NCI-H226 (cell line): ENCODE measurements at regions not wholly inside any gene's neighbourhood (a gene's known extent, or its start where the extent isn't known, plus 50 kb on each side); places are given as distances from the start of the nearest gene placed in this dataset.
"Not testable (repeated sequence)": the region's sequence is repeated elsewhere in the genome, so short reads cannot be mapped to it uniquely, and the experiment has no call there.

ENCODE experiments used
- DNase-seq: peaks from one replicate; pipeline ENCODE4 v3.0.0-alpha.2; 2015

- DNase-seq = no peak
Measured at GRCh38 chr6:104486035-104486434, 373.7 kb downstream of the HACE1 start.

DNA sequence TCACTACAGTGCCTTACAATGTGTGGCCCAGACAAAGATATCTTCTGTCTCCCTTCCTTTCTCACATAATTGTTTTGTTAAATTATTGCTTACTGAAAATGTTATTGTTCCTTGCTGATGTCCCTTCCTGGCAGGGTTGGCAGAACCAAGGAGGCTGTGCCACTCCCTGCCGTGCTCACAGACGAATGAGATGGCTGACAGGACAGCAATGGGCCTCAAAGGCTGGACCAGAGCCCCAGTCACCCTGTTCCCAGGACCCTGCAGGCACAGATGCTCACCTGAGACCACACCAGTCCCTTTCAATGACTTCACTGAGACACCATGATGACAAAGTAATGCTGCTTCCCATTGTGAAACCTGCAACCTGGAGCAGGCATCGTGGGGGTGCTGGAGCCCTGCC, 375.1 kb downstream of the HACE1 start:
- DNase-seq = no peak

GRCh38 chr6:104484191-104484590, 375.5 kb downstream of the HACE1 start:
- DNase-seq = no peak

GRCh38 chr6:104483225-104483834, 376.4 kb downstream of the HACE1 start:
- no peak for DNase-seq

GRCh38 chr6:104477569-104477968, 382.1 kb downstream of the HACE1 start:
- DNase-seq = no peak

DNA sequence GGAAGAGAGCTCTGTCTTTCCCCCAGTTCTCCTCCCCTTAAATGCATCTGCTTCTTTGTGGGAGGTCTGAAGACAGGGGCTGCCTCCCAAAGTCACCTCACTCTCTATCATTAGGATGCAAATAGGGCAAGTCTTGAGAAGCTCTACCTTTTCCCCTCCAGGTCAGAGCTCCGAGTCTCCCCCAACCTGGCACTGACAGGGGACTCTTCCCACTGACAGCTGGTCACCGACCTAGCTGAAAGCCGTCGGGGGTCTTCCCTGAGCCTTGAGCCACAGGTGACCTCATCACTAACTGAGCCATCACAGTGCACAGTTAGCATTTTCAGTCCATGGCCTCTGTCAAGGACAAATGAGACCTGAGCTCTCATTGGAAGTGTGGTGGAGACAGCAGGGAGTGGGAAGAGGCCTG, 386.7 kb downstream of the HACE1 start:
- DNase-seq = no peak

GRCh38 chr6:104472021-104472901, 387.5 kb downstream of the HACE1 start:
- DNase-seq = no peak

DNA sequence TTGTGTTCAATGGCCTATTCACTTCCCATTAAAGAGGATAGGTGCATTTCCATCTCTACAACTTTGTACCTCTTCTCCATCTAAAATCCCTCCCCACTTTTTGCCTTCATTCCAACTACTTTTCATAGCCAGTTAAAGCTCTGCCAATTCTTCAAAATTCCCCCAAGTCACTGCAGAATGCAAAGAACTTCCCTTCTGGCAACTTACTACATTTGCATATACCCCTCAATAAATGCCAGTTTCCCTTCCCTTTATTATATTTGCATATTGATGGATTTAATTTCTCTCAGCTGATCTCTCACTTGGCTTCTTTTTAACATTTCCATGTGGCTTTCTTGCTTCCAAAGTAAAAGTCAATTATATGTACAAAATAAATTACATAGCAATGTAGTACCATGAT, 393.4 kb downstream of the HACE1 start:
- DNase-seq = no peak

GRCh38 chr6:104462811-104463599, 396.7 kb downstream of the HACE1 start:
- DNase-seq = no peak

GRCh38 chr6:104460738-104461483, 398.8 kb downstream of the HACE1 start:
- DNase-seq = no peak

GRCh38 chr6:104459543-104459942, 400.2 kb downstream of the HACE1 start:
- DNase-seq = no peak

DNA sequence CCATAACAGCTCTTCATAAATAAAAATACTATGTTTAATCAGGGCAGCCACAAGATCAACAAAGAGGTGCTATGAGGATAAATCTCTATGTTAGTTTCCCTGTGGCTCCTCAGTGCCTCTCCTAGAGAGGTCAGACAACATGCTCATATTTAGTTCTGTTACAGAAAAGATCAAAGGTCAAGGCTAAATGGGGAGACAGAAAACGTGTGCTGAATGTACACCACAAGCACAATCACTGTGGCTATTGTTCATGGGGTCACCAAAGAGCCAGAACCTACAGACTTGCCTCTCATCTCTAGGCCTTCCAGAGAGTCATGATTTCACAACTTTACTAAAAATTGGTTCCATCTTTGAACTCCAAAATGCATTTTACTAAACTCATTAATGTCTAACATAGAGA, 409.8 kb downstream of the HACE1 start:
- DNase-seq = no peak

DNA sequence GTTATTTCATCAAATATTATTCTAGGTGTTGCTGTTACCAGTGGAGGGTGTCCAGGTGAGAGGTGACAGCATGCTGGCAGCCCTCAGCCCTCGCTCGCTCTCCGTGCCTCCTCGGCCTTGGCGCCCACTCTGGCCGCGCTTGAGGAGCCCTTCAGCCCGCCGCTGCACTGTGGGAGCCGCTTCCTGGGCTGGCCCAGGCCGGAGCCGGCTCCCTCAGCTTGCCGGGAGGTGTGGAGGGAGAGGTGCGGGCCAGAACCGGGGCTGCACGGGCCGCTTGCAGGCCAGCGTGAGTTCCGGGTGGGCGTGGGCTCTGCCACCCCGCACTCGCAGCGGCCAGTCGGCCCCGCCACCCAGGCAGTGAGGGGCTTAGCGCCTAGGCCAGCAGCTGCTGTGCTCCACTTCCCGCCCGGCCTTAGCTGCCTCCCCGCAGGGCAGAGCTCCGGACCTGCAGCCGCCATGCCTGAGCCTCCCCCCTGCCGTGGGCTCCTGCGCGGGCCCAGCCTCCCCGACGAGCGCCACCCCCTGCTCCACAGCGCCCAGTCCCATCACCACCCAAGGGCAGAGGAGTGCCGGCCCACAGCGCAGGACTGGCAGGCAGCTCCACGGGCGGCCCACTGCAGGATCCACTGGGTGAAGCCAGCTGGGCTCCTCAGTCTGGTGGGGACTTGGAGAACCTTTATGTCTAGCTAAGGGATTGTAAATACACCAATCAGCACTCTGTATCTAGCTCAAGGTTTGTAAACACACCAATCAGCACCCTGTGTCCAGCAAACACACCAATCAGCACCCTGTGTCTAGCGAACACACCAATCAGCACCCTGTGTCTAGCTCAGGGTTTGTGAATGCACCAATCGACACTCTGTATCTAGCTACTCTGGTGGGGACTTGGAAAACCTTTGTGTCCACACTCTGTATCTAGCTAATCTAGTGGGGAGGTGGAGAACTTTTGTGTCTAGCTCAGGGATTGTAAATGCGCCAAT, 413.3 kb downstream of the HACE1 start:
- not testable (repeated sequence) for DNase-seq

DNA sequence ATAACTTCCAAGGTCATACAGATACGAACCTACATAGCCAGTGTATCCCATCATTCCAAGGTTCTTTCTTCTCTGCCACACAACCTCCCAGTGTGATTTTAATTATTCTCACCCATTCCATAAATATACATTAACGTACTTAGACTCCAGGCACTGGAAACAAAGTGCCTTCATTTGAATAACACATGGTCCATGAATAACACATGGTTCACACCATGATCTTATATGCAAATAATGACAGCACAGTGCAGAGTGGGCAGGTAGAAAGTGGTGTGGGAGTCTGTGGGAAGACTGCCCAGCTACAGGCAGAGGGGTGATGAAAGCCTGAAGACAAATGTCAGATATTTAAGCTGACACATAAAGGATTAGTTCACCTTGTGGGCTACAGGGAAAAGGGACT, 425.2 kb downstream of the HACE1 start:
- no peak for DNase-seq

GRCh38 chr6:104431096-104431495, 428.6 kb downstream of the HACE1 start:
- DNase-seq = no peak

DNA sequence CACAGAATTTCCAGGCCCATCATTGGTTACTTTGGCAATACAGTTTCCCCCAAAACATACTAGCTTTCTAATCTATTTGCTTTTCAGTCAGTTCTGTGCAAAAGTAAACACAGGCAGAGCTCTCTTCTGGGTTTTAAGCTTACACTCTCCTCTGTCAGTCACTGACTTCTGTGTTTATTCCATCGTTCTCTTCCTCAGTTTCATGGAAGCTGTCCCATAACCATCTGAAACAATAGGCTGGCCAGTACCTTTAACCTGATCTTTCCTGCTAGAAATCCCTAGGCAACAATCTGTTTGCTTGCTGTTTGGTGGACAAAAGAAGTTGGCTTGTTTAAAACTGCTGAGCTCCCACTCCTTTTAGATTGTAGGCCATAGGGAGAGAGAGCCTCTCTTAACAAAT, 431.5 kb downstream of the HACE1 start:
- DNase-seq = no peak

- DNase-seq = no peak
Measured at GRCh38 chr6:104423691-104424090, 436.0 kb downstream of the HACE1 start.

DNA sequence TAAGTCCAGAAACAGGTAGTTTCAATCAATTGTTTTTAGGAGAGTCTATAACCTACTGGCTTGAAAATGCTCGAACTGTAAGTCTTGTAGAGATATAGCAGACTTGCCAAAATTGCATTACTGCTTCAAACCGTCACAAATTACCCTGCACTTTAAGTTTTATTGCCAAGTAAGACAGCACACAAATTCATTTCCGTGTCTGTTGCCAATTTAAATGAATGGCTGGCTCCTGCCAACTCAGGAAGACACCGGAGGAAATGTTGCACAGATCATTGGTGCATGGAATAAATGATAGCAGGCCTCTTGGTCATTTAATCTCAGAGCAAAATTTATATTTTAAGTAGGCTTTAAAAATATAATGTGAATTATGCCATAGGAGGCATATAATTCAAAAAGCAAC, 438.1 kb downstream of the HACE1 start:
- DNase-seq = no peak

DNA sequence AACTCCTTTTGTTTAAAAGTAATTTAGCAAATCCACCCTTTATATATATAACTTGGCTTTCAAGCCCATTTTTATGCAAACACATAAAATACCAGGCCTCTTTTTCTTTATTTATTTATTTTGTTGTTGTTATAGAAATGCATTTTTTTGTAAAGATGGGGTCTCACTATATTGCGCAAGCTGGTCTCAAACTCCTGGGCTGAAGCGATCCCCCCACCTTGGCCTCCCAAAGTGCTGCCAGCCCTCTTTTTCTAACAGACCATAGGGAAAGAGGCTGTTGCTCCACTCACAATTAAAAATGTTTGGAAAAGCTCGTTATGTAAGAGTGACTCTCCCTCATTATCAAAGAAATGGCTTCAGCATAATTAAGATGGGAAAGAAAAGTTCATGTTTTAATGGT, 440.9 kb downstream of the HACE1 start:
- DNase-seq = no peak

DNA sequence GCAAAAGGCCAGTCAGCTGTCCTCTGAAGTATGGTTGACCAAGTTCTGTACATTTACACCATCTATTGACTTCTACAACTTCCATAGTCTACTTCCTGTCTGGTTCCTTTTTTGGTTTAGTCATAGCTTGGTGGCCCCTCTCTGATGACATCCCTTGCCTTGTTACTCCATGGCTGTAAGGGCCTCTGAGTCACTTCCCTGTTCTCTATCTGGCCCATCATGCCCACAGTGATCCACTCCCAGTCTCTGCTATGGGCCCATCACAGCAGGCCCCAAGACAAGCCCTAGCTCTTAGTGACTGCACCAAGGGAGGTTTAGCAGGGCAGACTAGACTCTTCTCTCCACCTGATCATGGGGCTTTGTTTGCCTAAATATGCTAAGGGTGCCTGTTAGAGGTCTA, 441.6 kb downstream of the HACE1 start:
- DNase-seq = no peak

DNA sequence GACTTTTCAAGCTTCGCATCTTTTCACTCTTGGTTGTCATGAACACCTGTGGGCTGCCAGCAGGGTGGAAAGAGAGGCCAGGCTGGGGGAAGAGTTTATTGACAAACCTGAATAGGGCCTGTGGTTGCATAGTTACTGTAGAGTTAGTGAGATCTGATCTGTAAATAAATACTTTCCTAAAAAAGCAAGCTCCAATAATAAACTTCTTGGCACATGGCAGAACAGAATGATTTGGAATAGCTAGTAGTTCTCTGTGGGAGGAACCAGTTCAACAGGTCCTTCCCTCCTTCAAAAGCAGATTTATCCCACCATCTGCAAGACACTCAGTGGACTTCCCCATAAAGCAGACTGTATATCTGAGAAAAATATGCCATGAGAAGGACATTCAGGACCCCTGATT, 445.0 kb downstream of the HACE1 start:
- no peak for DNase-seq

- no peak for DNase-seq
Measured at GRCh38 chr6:104413767-104414166, 446.0 kb downstream of the HACE1 start.
